Colonic mucosa (tissue), 4 donors: ENCODE measurements at regions not wholly inside any gene's neighbourhood (a gene's known extent, or its start where the extent isn't known, plus 50 kb on each side); places are given as distances from the start of the nearest gene placed in this dataset.

ENCODE experiments used
- DNase-seq: peaks from one replicate; pipeline ENCODE4 v3.0.0-alpha.2; 2020
- H3K27ac ChIP-seq: fragments of 200-600 bp; one replicate; pipeline ENCODE4 v1.8.0; 2021
- H3K27me3 ChIP-seq: fragments of 200-600 bp; one replicate; pipeline ENCODE4 v1.8.0; 2021
- H3K36me3 ChIP-seq: fragments of 200-600 bp; one replicate; pipeline ENCODE4 v1.8.0; 2021
- H3K4me1 ChIP-seq: fragments of 200-600 bp; one replicate; pipeline ENCODE4 v1.8.0; 2021; ENCODE audit warnings: mild to moderate bottlenecking
- H3K4me3 ChIP-seq: fragments of 200-600 bp; one replicate; pipeline ENCODE4 v1.8.0; 2021
- H3K9ac ChIP-seq, 2 donors: one replicate each; pipeline ENCODE4 v1.7.0; 2013; ENCODE audit warnings: control low read depth in 2 of 2, low read depth in 2 of 2, low read length in 2 of 2
- H3K9me3 ChIP-seq: fragments of 200-600 bp; one replicate; pipeline ENCODE4 v1.8.0; 2021
- CTCF ChIP-seq: fragments of 200-600 bp; IDR thresholded peaks from one replicate; pipeline ENCODE4 v1.8.0; 2022; ENCODE audit warnings: antibody characterized with exemption, mild to moderate bottlenecking
- intact Hi-C: fragments of 100-400 bp; cut with DNase I; formaldehyde crosslinking; loops from one replicate; pipeline ENCODE4 v1.14.1; 2022
- donor health status: healthy.
- donor health status: DM: no; HTN: no; CAD: no.
- donor health status: DM: no; HTN: no; CAD: no.

GRCh38 chr12:125519026-125519651 lies 453.9 kb downstream of the AACS start:
- Histone ChIP-seq H3K9ac (no peak overlapping the region), H3K9me3 (no peaks in the 10 kb centered on the region), H3K27ac (no peak overlapping the region), H3K4me1 (no peaks in the 10 kb centered on the region), H3K27me3 (no peaks in the 10 kb centered on the region), H3K4me3 (no peak overlapping the region), H3K36me3 (no peaks in the 10 kb centered on the region)
- intact Hi-C loops = no loop called here
- no peak for DNase-seq
- TF ChIP-seq CTCF = no peak

GRCh38 chr12:125525879-125526278 lies 460.6 kb downstream of the AACS start:
- TF ChIP-seq CTCF = no peak
- no peak overlapping the region for H3K9ac ChIP-seq
- H3K36me3 ChIP-seq = no peaks in the 10 kb centered on the region
- no peaks in the 10 kb centered on the region for H3K27me3 ChIP-seq
- H3K4me1 ChIP-seq = no peaks in the 10 kb centered on the region
- intact Hi-C loops = no loop called here
- no peak overlapping the region for H3K4me3 ChIP-seq
- no peaks in the 10 kb centered on the region for H3K9me3 ChIP-seq
- no peak for DNase-seq
- no peak overlapping the region for H3K27ac ChIP-seq

GRCh38 chr12:125528281-125528680 lies 463.0 kb downstream of the AACS start:
- H3K36me3 ChIP-seq = no peaks in the 10 kb centered on the region
- no peak for DNase-seq
- no peak overlapping the region for H3K27ac ChIP-seq
- H3K9me3 ChIP-seq = no peaks in the 10 kb centered on the region
- intact Hi-C loops = no loop called here
- H3K9ac ChIP-seq = no peak overlapping the region
- no peak for TF ChIP-seq CTCF
- H3K4me1 ChIP-seq = no peaks in the 10 kb centered on the region
- H3K27me3 ChIP-seq = no peaks in the 10 kb centered on the region
- H3K4me3 ChIP-seq = no peak overlapping the region

- H3K4me3 ChIP-seq = no peak overlapping the region
- no peak for DNase-seq
- no peak overlapping the region for H3K9ac ChIP-seq
- H3K9me3 ChIP-seq = no peaks in the 10 kb centered on the region
- no peak overlapping the region for H3K27ac ChIP-seq
- intact Hi-C loops = loop anchor here (5.0 to 10.0 kb wide), 2 partner anchors 1217 to 1345 kb away; no protein-coding TSS in a partner anchor
- H3K36me3 ChIP-seq = no peaks in the 10 kb centered on the region
- H3K27me3 ChIP-seq = no peaks in the 10 kb centered on the region
- no peak for TF ChIP-seq CTCF
- H3K4me1 ChIP-seq = no peaks in the 10 kb centered on the region
Measured at GRCh38 chr12:125530201-125530600, 465.0 kb downstream of the AACS start.

GRCh38 chr12:125530876-125531275 lies 465.6 kb downstream of the AACS start:
- intact Hi-C loops = loop anchor here (5.0 to 10.0 kb wide), 2 partner anchors 1216 to 1344 kb away; no protein-coding TSS in a partner anchor
- H3K4me3 ChIP-seq = no peak overlapping the region
- H3K27me3 ChIP-seq = no peaks in the 10 kb centered on the region
- H3K27ac ChIP-seq = no peak overlapping the region
- no peaks in the 10 kb centered on the region for H3K4me1 ChIP-seq
- DNase-seq = no peak
- TF ChIP-seq CTCF = no peak
- H3K9me3 ChIP-seq = no peaks in the 10 kb centered on the region
- H3K36me3 ChIP-seq = no peaks in the 10 kb centered on the region
- H3K9ac ChIP-seq = no peak overlapping the region
